KG1 (cell line): ENCODE measurements at regions not wholly inside any gene's neighbourhood (a gene's known extent, or its start where the extent isn't known, plus 50 kb on each side); places are given as distances from the start of the nearest gene placed in this dataset.
A peak's percentile ranks its signal among the peaks of the same experiment; 100 is the strongest.

Experiments
- DNase-seq: peaks from one replicate; lab custom pipeline; 2025; lab: John Stamatoyannopoulos, UW

DNA sequence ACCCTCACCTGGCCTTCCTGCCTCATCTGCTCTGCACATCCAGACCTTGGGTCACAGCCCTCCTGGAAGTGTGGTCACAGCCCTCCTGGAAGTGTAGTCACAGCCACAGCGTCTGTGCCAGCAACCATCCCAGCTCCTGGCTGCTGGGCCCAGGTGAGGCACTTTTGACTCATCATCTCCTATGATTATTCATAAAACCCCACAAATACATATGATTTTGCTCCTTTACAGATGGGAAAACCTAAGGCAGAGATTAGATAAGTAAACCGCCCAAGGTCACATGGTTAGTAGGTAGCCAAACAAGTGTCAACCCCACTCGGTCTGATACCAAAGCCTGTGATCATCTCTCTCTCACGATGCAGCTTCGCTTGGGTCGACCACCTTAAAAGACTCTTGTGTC, 94.3 kb downstream of the PRLHR start:
- no peak for DNase-seq

DNA sequence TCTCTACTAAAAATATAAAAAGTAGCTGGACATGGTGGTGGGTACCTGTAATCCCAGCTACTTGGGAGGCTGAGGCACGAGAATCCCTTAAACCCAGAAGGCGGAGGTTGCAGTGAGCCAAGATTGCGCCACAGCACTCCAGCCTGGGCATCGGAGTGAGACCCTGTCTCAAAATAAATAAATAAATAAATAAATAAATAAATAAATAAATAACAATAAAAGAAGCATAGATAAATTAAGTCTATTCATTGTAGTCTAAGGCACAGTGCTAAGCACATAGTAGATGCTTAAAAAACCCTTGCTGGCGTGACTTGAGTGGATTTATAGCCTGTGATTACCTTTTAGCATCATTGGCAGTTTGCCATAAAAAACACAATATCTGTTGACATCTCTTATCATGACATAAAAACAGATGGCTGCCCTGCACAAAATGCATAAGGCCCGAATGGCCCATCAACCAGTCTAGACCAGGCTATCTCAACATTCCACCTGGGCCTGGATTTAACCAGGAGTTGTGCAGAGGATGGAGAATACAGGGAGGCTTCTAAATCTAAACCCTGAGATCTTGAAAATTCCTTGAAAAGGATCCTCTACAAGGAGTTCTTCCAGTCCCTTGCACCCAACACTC, 94.9 kb downstream of the PRLHR start:
- no peak for DNase-seq

DNA sequence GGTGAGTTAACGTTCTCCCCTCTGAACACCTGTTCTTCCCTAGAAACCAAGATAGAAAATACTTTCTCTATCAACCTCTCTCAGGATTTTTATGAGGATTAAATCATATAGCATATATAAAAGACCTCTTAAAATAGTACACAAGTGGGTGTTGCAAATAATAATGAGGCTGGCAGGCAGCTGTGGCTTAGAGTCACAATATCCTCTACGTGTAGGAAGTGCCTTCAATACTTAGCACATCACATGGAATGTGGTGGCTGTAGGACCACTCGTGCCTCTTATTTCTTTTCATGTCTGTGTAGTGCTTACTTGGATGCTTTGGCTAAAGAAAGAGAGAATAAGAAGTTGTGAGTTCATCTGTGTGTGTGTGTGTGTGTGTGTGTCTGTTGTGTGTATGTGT, 96.3 kb downstream of the PRLHR start:
- DNase-seq, result no peak

DNA sequence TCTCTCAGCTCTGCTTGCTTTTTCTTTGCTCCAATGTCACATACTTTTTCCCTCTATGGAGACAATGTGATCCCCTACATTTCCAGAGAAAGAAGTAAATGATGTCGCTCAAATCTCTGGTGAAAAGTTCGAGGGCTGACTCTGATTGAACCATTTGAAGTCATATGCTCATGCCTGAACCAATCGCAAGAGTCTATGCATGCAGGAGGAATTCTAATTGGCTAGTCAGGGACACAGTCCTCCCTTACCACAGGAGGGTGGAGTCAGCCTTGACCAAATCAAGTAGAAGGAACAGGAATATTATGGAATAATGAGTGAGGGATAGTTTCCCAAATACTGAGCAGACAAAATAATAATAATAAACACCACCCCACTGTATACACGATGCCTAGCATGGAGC, 96.8 kb downstream of the PRLHR start:
- no peak for DNase-seq

DNA sequence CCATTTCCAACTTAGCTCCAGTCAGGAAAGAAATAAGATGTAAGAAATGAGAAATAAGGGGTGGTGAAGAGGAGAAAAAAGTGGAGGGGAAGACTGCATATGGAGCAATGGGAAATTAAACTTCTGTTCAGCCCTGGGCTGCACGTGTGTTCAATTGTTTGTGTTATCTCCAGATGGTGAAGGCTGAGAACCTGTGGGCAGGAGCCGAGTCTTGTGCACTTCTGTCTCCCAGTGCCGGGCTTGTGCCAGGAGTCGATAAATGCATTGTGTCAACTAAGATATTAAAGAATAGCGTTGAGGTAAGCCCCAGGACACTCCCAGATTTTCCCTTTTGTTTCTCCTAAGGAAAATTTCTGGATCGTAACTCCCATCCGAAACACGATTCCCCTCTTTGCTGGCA, 98.2 kb downstream of the PRLHR start:
- no peak for DNase-seq

DNA sequence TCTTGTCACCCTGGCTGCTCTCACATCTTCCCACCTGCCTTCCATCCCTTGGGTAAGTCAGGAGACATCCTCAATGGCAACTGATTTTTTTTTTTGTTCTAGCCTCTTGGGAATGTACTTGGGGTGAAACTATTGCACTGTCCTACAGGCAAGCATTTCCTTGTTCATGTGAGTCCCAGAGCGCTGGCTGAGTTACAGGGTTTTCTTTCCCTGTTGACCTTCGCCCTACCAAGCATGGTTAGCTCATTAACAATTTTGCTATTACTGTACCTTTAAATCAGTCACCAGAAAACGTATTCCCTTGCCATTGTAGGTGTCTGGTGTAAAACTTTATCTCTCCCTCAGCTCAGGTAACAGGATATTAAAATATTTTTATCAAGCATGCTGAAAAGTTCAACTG, 98.9 kb downstream of the PRLHR start:
- DNase-seq, result no peak

DNA sequence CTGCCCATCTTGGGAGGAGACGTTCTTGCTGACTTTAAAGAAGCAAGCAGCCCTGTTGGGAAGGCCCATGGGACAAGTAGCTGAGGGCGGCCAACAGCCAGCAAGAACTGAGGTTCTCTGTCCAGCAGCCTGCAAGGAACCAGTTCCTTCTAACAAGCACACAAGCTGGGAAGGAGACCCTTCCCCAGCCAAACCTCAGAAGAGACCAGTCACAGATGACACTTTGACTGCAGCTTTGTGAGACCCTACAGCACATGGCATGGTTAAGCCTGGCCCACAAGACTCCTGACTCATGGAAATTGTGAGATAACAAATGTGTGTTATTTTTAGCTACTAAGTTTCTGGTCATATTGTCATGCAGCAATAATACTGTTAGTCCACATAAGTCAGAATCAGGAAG, 99.9 kb downstream of the PRLHR start:
- DNase-seq, result no peak

DNA sequence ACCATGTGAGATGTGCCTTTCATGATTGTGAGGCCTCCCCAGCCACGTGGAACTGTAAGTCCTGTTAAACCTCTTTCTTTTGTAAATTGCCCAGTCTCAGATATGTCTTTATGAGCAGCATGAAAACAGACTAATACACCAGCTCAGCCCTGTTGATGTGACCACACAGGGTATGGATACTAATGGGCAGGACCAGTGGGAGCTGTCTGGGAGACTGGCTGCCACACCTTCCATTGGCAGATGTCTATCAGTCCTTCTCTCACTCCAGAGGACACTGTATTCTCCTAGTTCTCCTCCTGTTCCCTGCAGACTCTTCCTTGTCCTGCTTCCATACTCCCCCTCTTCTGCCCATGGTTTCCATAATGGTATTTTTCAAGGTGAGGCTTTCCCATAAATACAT, 104.4 kb downstream of the PRLHR start:
- no peak for DNase-seq

DNA sequence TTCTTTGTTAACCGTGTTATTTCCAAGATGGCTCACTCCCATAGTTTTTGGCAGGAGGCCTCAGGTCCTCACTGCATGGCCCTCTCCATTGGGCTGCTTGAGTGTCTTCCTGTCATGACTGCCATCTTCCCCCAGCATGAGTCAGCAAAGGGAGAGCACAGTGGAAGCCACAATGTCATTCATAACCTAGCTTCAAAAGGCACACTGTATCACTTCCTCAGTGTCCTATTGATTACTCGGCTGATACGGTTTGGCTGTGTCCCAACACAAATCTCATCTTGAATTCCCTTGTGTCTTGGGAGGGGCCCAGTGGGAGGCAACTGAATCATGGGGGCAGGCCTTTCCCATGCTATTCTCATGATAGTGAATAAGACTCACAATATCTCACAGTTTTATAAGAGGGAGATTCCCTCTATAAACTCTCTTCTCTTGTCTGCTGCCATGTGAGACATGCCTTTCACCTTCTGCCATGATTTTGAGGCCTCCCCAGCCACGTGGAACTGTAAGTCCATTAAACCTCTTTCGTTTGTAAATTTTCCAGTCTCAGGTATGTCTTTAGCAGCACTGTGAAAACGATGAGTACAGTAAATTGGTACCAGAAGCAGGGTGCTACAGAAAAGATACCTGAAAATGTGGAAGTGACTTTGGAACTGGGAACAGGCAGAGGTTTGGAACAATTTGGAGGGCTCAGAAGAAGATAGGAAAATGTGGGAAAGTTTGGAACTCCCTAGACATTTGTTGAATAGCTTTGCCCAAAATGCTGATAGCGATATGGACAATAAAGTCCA, 106.5 kb downstream of the PRLHR start:
- no peak for DNase-seq

DNA sequence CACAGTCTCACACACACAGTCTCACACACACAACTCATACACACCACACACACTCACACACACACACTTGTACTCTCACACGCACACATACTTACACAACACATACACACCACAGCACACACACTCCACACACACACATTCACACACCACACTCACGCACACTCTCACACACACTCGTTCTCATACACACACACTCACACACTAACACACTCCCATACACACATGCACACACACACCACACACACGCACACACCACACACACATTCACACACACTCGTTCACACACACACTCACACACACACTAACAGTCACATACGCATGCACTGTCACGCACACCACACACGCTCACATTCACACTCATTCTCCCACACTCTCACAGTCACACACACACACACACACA, 109.8 kb downstream of the PRLHR start:
- DNase-seq, result no peak

DNA sequence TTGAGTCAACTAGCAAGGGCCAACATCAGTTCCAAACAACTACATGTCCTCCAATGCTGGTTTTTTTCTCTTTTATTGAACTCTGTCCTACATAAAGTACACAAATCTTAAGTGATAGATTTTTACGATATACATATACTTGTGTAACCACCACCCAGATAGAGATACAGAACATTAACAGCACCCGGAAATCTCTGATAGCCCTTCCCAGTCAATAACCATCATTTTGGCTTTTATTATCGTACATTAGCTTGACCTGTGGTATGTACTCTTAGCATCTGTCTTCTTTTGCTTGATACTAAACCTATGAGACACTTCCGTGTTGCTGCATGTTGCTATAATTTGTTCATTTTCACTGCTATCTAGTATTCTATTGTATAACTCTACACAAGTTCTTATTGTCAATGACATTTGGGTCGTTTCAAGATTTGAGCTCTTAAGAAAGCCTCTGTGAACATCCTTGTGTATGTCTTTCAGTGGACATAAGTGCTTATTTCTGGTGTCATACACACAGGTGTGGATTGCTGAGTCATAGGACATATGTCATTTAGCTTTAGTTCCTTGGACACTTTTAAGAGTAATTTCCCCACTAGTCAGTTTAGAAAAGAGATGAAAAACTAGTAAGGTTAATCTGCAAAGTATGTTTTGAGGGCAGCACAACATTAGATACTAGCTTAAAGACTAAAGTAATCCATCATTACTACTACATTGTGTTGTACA, 111.1 kb downstream of the PRLHR start:
- no peak for DNase-seq

DNA sequence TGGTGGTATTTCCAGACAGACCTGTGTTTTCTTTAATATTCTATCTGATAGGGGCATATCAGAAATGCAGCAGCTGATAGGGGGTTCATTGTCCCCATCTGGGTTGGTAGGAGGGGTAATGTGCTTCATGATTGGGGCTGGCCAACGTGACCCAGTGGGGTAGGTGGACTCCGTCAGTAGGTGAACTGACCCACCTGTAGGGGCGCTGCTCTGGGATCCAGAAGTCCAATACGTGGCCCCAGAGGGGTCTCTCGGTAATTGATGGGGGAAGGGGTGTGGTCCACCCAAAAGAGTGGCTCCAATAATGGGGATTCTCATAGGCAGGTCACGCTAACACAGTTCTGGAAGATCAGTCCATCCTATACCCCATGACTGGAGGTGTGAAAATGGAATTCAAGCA, 112.0 kb downstream of the PRLHR start:
- no peak for DNase-seq

DNA sequence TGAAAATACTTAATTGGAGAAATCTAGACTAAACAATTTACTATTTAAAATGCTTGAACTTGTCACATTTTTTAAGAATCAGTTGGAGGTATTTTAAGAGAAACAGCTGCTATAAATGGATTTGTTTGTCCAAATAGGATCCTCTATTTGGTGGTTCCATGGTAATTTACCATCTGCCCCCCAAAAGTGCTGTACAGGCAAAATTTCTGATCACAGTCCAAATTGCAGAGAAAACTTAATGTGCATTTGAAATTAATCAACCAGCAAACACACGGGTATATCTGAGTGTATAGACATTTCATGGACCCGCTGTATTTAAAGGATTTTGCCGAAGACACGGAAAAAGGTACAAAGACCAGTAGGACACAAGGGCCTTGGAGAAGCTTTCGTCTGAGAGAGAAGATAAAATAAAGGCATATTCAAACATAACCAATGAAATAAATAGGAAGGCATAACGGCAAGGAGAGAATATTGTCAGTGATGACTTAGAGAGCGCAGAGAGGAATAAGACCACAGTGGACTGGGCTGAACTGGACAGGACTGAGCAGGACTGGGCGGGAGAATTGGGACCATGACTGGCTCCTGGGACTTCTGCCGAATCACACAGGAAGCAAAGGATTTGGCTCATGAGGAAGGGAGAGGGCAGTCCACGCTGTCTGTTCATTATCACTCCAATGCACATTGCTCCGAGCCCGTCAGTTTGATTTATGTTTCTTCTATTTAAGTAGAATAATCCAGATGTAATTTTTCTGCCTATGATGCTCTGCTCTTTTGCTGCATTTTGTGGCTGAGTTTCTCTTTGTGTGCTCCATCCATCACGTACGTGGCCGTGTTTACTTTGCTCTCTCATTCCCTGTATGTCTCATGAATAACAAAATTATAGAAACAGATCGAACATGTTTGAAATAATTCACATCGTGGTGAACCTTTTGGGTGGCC, 112.8 kb downstream of the PRLHR start:
- DNase-seq, result no peak

DNA sequence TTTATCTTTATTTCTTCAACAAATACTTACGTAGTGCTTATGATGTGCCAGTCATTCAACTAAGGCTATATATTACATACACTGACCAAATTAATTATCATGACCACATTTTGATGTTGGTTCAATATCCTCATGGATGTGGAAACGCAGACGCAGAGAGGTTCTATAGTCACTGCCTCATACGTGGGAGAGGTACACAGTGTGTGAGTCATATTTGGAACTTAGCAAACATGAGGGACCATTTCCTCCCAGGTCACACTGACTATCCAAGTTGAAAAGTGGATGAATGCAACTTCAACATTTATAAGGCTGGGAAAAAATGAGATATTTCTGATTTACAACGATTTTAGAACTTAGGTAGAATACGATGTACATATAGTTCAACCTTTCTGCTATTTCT, 113.6 kb downstream of the PRLHR start:
- DNase-seq, result no peak

DNA sequence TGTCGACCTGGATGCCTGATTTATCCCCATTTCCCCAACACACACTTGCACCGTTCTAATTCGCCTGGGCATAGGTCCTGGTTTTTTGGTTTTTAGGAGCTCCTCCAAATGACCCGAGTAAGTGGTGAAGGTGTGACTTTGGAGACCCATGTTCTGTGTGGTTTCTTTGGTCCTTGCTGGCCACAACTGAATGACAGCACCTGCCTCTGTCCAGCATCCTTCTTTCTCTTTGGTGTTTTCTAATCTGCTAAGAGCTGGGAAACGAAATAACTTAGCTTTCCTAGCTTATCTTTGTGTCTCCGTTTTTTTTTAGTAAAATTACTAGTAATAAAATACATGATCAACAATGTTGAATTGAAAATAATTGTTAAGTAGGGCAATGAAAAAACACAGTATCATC, 120.2 kb downstream of the PRLHR start:
- DNase-seq, result no peak

DNA sequence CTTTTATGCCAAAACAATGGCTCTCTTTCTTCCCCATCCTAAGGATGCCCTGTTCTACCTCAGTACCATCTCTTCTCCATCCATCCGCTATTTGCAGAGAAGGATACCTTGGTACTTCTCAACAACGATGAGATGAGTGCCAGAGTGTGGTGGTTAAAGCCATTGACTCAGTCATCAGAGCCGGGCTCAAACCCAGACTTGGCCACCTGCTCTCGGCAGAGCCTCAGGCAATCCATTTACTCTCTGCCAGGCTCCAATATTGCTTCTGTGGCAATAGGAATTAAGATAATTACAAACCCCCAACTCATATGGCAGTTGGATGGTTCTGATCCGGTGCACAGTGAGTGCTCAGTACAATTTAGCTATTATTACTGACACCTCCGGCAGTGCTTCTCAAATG, 121.3 kb downstream of the PRLHR start:
- DNase-seq, result no peak

DNA sequence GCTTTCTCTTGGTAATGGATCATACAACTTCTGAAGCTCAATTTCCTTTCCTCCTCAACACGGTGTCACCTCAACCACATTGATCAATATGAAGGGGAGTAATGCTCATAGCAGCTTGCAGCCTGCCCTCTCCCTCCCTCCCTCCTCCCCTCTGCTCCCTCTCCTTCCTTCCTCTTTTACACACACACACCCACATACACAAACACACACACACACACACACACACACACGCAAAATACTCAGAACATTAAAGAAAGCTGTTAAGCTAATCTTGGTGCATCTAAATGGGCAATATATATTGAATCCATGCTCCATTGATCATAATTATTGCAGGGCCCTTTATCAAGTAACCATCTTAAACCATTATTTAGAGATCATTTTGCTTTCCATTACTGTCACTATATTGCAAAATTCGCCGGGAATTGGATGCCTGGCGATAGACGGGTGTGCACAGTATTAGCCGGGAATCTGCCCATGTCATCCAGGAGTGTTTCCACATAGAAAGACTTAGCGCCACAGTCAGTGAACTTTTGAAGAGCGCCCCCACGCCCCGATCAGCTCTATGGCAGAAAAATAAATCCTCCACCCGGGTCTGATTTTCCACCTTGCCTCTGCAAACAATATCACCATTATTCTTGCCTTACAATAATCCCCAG, 122.0 kb downstream of the PRLHR start:
- DNase-seq, result peak; percentile 9

DNA sequence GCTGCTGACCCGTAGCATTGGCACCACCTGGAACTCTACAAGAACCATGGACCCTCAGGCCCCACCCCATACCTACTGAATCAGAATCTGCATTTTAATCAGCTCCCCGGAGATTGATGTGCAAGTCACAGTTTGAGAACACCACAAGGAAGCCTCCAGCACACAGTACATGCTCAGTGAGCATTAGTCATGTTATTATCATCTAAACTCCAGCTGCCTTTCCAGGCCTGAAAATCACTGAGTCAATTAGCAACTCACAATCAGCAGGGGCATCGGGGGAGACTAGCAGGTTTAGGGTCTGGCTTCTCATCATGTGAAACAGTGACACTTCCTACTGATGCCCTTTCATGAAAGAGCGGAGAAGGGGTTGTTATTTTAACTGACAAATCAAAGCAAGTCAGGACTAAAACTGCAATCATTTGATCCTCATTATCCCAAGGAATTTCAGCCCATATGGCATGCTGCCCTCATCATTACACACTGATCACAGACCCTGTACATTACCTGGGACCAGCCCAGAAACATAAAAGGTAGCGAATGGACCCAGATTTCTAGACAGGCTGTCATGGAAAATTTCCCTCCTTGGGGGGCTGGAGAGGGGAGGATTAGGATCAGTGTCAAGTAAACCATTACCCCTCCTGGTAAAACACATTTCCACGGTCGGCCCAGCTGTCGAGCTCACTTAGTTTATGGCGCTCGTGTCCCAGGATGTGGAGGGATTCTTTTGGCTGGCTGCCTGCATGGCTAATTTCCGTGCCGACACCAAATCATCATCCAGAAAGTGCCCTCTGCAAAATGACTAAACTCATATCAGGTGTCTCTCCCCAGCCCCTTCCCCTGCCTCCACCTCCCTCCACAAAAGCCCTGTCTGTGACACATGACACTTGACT, 122.8 kb downstream of the PRLHR start:
- no peak for DNase-seq

DNA sequence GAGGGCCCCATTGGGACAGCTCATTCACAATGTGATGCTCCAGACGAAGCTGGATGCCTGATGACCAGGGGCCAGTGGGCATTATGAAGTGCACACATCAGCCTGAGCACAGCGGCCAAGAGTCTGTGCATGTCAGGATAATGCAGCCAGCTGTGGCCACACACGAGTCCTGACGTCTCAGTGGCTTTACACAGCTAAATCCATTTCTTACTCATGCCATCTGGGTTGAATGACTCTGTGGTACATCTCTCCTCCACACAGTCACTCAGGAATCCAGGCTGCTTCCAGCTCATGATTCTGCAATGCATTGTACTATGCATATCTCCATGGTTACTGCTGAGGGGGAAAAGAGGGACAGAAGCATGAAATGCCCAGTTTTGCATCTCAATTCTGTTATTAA, 123.6 kb downstream of the PRLHR start:
- no peak for DNase-seq

DNA sequence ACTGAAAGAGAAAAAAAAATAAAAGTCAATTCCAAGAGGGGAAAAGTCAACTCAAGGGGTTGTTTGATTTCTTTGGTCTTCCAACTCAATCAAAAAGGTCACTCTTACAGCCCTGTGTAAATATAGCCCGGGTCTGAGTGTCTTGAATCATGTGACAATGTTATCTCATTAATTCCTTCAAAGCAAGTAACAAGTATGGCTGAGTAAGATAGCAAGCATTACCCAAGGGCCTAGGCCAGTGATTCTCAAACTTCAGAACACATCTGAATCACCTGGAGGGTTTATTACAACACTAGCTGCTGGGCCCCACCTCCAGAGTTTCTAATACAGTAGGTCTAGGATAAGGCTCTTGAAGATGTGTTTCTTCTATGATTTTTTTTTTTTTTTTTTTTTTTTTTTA, 125.0 kb downstream of the PRLHR start:
- no peak for DNase-seq

DNA sequence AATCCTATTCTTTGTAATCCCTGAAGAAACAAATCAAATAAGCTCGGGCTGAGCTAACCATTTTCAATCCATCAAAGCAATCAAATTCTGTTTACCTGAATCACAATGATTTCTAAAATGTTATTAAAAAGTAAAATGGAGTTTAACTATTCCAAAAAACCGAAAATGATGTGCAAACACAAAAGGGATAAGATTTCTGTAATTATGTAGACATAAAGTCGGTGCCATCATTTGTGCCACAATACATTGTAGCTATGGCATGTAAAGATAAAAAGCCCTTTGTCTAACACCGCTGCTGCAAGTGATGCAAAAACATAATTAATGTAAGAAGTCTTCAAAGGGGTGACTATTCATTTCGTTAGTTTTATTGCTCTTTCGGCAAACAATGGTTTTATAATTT, 125.1 kb upstream of the FAM204A start:
- DNase-seq, result no peak
